Mesenchymal stem cell (in vitro differentiated cells and primary cell): ENCODE measurements at regions not wholly inside any gene's neighbourhood (a gene's known extent, or its start where the extent isn't known, plus 50 kb on each side); places are given as distances from the start of the nearest gene placed in this dataset. TPM values are rescaled to one million over a fixed set of nuclear protein-coding genes. Genes with fewer than 3 reads are reported as not detected.

Source experiments
- small RNA-seq: library from polyadenylated mRNA; stranded (forward); fragments of <200 nt; extraction: miRNeasy Mini kit (QIAGEN cat#:217004); gene quantifications from one replicate; pipeline ENCODE3, GENCODE V24; 2013; ENCODE audit warnings: low read depth

Small RNAs in the stretch of these regions (small RNA-seq; reads per million reads assigned to genes)
- gene AC008134.1: not detected
